OCI-LY3 (cell line): ENCODE measurements at regions not wholly inside any gene's neighbourhood (a gene's known extent, or its start where the extent isn't known, plus 50 kb on each side); places are given as distances from the start of the nearest gene placed in this dataset.

ENCODE experiments used
- H2AFZ ChIP-seq: fragments of 200-600, 300-600 bp; shearing (Covaris generic); 2 replicates; pipeline ENCODE4 v1.6.0; 2014; ENCODE audit warnings: antibody characterized with exemption, low read depth, low read length
- H3K27ac ChIP-seq: fragments of 200-600, 300-600 bp; sonication (generic); 2 replicates; pipeline ENCODE4 v1.5.1; 2014; ENCODE audit warnings: mild to moderate bottlenecking, low read length, moderate library complexity, mixed read lengths
- H3K27me3 ChIP-seq: fragments of 200-600, 300-600 bp; sonication (generic); 2 replicates; pipeline ENCODE4 v1.6.1; 2014; ENCODE audit warnings: low read depth, low read length, mixed read lengths
- H3K36me3 ChIP-seq: fragments of 200-600, 300-600 bp; sonication (generic); replicated peaks from 2 replicates; pipeline ENCODE3; 2014; ENCODE audit warnings: low read depth, low read length, mixed read lengths
- H3K4me1 ChIP-seq: fragments of 300-600, 200-600 bp; sonication (generic); 2 replicates; pipeline ENCODE4 v1.6.1; 2014; ENCODE audit warnings: low read length, mixed read lengths
- H3K4me2 ChIP-seq: fragments of 200-600, 300-600 bp; sonication (generic); 2 replicates; pipeline ENCODE4 v1.6.1; 2014; ENCODE audit warnings: low read length, mixed read lengths
- H3K4me3 ChIP-seq: fragments of 300-600, 200-600 bp; sonication (generic); 2 replicates; pipeline ENCODE4 v1.5.1; 2014; ENCODE audit warnings: antibody characterized with exemption, mild to moderate bottlenecking, low read length, moderate library complexity
- H3K79me2 ChIP-seq: fragments of 300-600, 200-600 bp; shearing (Covaris generic); 2 replicates; pipeline ENCODE4 v1.6.1; 2014; ENCODE audit warnings: mild to moderate bottlenecking, low read length, mixed read lengths
- H3K9ac ChIP-seq: fragments of 300-600, 200-600 bp; shearing (Covaris generic); 2 replicates; pipeline ENCODE4 v1.6.0; 2014; ENCODE audit warnings: mild to moderate bottlenecking, low read length, moderate library complexity
- H3K9me3 ChIP-seq: fragments of 200-600, 300-600 bp; shearing (Covaris generic); 2 replicates; pipeline ENCODE4 v1.6.1; 2014; ENCODE audit warnings: low read length, mixed read lengths; ENCODE audit not compliant: insufficient read depth
- H4K20me1 ChIP-seq: fragments of 200-600, 300-600 bp; sonication (generic); 2 replicates; pipeline ENCODE4 v1.6.1; 2016; ENCODE audit warnings: low read length, mixed read lengths; ENCODE audit not compliant: insufficient read depth
- CTCF ChIP-seq: fragments of 200-600, 300-600 bp; sonication (generic); IDR thresholded peaks from 2 replicates; pipeline ENCODE4 v1.5.1; 2014; ENCODE audit warnings: antibody characterized with exemption, low read length, low read depth
- EZH2phosphoT487 ChIP-seq: fragments of 200-600 bp; shearing (Covaris generic); IDR thresholded peaks from 2 replicates; pipeline ENCODE4 v1.6.1; 2018; ENCODE audit warnings: antibody characterized with exemption, mixed run types, low read depth

GRCh38 chrX:8346060-8346459 lies 118.6 kb upstream of the VCX3B start:
- Histone ChIP-seq H3K27me3 (no peaks in the 10 kb centered on the region), H3K4me3 (no peak overlapping the region), H4K20me1 (no peaks in the 10 kb centered on the region), H3K27ac (no peak overlapping the region), H3K4me1 (no peaks in the 10 kb centered on the region), H3K9ac (no peak overlapping the region), H3K79me2 (no peaks in the 10 kb centered on the region), H3K4me2 (no peak overlapping the region), H3K36me3 (no peaks in the 10 kb centered on the region), H3K9me3 (no peaks in the 10 kb centered on the region), H2AFZ (no peak overlapping the region)
- TF ChIP-seq CTCF = no peak

DNA sequence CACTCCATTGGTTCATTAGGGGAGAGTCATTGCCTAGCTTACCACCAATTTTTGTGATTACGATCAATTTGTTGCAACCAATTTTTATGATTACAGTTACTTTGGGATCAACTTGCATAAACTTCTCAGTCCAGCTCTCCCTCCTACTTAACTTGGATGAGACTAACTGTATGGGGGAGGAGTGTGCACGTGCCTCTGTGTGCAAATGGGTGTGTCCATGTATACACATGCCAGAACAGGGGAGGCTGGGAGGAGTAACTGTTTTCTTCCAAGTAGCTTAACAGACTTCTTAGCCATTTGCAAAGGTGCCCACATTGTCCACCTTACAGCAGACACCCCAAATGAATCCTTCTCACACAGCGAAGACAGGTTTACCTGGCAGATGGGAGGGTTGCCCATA lies 117.7 kb upstream of the VCX3B start:
- H3K4me2 ChIP-seq = no peak overlapping the region
- no peak overlapping the region for H2AFZ ChIP-seq
- H4K20me1 ChIP-seq = no peaks in the 10 kb centered on the region
- H3K27me3 ChIP-seq = no peaks in the 10 kb centered on the region
- TF ChIP-seq EZH2phosphoT487 = no peak
- no peak for TF ChIP-seq CTCF
- H3K9ac ChIP-seq = no peak overlapping the region
- no peak overlapping the region for H3K4me3 ChIP-seq
- no peaks in the 10 kb centered on the region for H3K9me3 ChIP-seq
- H3K27ac ChIP-seq = no peak overlapping the region
- H3K36me3 ChIP-seq = no peaks in the 10 kb centered on the region
- H3K4me1 ChIP-seq = no peaks in the 10 kb centered on the region
- H3K79me2 ChIP-seq = no peaks in the 10 kb centered on the region

- H3K79me2 ChIP-seq = no peaks in the 10 kb centered on the region
- no peak overlapping the region for H3K27ac ChIP-seq
These were observed 114.7 kb upstream of the VCX3B start for GRCh38 chrX:8349816-8350544.

DNA sequence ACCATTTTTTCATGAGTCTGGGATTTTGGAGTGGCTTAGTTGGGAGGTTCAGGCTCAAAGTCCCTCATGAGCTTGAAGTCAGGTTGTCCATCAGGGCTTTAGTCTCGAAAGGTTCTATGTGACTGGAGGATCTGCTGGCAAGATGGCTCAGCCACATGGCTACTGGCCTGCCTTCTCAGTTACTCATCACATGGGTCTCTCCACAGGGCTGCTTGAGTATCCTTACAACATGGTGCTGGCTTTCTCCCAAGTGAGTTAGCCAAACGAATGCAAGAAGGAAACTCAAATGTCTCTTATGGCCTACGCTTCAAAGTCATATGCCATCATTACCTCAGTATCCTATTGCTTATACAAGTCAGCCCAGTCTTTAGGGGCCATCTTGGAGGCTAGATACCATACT lies 106.3 kb upstream of the VCX3B start:
- H3K36me3 ChIP-seq = no peaks in the 10 kb centered on the region
- no peak overlapping the region for H3K9ac ChIP-seq

More at GRCh38 chrX:8349816-8350544, 114.7 kb upstream of the VCX3B start:
- Histone ChIP-seq H2AFZ (no peak overlapping the region), H4K20me1 (no peaks in the 10 kb centered on the region), H3K9me3 (no peaks in the 10 kb centered on the region), H3K27me3 (no peaks in the 10 kb centered on the region), H3K36me3 (no peaks in the 10 kb centered on the region), H3K4me2 (no peak overlapping the region), H3K4me1 (no peaks in the 10 kb centered on the region), H3K4me3 (no peak overlapping the region), H3K9ac (no peak overlapping the region)
- TF ChIP-seq EZH2phosphoT487 (no peak), CTCF (no peak)

More for the DNA sequence above, 106.3 kb upstream of the VCX3B start:
- H2AFZ ChIP-seq = no peak overlapping the region
- H3K4me1 ChIP-seq = no peaks in the 10 kb centered on the region
- H3K4me2 ChIP-seq = no peak overlapping the region
- H3K4me3 ChIP-seq = no peak overlapping the region
- no peaks in the 10 kb centered on the region for H4K20me1 ChIP-seq
- no peaks in the 10 kb centered on the region for H3K9me3 ChIP-seq
- no peak overlapping the region for H3K27ac ChIP-seq
- H3K79me2 ChIP-seq = no peaks in the 10 kb centered on the region
- TF ChIP-seq CTCF (no peak), EZH2phosphoT487 (no peak)
- no peaks in the 10 kb centered on the region for H3K27me3 ChIP-seq
